Sciatic nerve (tissue), 2 donors: ENCODE measurements at regions not wholly inside any gene's neighbourhood (a gene's known extent, or its start where the extent isn't known, plus 50 kb on each side); places are given as distances from the start of the nearest gene placed in this dataset.

ENCODE experiments used
- ATAC-seq: fragments of 200-7000 bp; cut with Tn5 transposase; one replicate; pipeline ENCODE4 v1.9.1; 2020; ENCODE audit warnings: mild to moderate bottlenecking, moderate library complexity
- DNase-seq: peaks from one replicate; pipeline ENCODE4 v3.0.0-alpha.2; 2020; ENCODE audit warnings: low spot score
- intact Hi-C: fragments of 100-400 bp; cut with DNase I; formaldehyde crosslinking; loops from one replicate; pipeline ENCODE4 v1.14.2; 2022
- donor health status: DM: no; HTN: no; CAD: no.
- donor health status: DM: no; HTN: no; CAD: no.

DNA sequence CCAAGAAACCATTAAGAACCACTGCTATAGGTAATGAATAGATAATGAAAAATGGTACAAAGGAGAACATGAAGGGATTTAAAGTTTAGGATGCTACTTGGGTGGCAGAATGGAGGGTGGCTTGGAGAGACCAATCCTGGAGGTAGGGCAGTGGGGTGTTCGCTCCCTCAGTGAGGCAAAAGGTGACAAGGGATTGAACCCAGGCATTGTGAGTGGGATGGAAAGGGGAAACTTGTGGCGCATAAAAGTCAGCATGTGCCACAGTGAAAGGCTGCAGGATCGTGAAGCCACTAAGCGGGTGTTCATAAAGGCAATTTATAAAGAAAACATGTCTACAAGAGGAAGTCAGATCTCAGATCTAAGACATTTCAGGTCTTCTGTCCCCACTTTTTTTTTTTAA lies 76.7 kb upstream of the SLC38A2 start:
- ATAC-seq, result no peak
- no peak for DNase-seq
- intact Hi-C loops, result no loop called here

DNA sequence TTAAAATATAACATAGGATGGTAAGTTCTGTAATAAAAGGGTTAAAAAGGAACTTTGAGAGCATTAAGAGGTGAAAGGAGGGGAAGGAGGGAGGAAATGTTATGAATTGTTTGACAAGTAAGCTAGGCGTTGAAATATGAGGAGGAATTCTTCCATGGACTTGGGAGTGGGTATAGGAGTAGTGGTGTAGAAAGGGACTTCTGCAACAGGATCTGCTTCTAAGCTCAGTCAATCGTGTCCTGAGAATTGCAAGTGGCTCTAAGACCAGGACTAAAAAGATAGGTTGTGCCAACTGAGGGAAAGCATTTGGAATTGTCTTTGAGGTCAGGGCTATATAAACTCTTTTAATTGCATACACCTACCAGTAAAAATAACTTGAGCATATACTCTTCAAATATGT lies 74.1 kb upstream of the SLC38A2 start:
- ATAC-seq (no peak), DNase-seq (no peak)
- intact Hi-C loops, result no loop called here

DNA sequence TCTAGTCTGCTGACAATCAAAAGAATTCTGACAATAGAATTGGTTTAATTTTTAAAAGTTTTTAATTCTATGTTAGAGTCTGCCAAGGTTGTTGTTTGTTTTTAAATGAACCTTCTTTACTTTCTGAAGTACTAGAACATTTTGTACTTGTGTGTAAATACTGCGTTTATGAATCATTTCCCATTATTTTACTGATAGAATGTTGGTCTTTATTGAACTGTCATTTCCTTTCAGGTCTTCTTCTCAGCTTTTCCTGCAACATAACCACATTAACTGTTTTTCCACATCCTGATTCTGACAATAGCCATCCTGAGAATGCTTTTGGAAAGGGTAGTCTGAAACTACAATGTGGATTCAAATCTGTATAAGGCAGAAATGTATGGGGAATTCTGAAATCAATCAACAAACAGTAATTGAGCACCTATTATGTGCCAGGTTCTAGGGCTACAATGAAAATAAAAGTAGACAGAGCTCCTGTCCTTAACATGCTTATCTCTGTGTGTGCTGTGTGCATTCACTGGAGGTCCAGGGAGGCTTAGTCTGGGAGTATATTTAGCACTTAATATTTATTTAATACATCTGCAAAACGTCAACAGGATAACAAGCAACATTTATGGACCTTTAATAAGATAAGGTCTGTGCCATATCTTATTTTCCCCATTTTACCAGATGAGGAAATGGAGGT lies 73.1 kb upstream of the SLC38A2 start:
- intact Hi-C loops, result no loop called here
- ATAC-seq, result no peak
- DNase-seq, result no peak

DNA sequence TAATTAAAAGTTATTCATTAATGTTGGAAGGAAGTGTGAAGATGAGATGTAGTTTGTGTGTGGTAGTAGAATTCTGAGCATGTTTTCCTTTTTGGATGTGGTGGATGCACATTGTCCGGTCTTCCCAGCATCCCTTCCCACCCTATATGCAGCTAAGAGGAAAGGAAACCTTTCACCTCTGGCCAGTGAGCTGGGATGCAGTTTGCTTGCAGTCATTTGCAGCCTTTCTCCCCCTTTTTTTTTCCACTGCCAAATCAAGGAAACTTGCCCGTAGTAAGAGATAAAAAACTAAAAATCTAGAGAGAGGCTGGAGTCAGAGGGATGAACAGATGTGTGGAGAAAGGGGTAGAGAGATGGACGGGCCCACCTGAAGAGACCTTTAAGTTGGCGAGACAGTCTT lies 72.5 kb upstream of the SLC38A2 start:
- intact Hi-C loops, result no loop called here
- no peak for DNase-seq
- ATAC-seq, result no peak

DNA sequence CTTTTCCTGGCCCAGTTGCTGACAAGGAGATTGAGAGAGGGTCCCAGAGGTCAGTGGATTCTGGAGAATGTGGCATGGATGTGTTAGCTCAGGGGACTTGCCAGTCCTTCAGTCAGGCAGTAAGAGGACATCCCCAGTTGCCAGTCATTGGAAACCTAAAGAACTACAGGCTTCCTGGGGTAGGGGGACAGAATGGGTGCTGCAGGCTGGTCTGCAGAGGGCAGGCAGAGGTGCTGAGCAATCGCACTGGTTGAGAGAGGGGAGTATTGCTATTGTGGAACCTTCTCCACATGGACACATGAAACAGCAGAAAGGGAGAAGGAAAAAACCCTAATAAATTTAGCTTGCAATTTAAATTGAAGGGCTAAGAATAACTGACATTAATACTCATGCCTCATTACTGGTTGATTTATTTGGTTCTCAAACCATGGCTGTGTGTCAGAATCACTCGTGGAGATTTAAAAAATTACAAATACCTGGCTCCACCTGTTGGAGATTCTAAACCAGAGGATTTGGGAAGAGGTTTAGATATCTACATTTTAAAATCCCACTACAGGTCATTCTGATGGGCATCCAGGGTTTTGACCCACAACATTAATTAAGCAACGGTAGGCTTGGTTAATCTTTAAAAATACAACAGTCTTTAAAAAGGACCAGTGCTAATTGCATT lies 71.2 kb upstream of the SLC38A2 start:
- ATAC-seq (no peak), DNase-seq (no peak)
- intact Hi-C loops, result no loop called here

DNA sequence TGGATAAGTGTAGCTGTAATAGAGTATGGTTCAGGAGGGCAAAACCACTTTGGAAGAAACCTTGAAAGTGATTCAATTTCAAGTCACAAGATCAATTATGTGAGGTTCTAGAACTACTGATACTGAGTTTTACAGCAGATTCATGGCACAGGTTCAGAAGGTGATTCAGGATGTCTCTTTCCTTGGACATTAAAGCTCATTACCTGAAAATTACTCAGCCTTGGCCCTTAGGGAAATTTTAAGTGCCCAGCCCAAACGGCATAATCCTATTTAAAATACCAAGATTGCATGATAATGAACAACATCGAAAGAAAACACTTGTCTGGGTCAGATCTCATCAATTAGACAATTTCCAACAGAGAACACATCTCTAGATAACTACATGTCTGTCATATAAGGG lies 70.2 kb upstream of the SLC38A2 start:
- DNase-seq (no peak), ATAC-seq (no peak)
- intact Hi-C loops, result no loop called here

DNA sequence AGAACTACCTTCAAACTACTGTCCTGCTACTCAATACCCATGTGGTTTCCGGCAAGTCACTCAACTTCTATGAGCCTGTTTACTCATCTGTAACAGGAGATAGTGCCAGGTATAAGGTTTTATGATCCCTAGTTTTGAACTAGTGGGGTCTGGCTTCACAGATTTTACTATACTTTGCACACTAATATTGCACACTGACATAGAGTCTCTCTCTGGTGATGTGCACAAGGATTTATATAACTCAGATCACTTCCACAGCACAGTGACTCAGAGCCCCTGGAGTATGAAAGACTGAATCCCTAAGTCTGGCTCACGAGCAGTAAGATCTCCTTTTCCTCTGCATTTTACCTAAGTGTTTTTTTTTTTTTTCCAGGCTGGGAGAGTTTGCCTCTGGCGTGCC lies 69.7 kb upstream of the SLC38A2 start:
- intact Hi-C loops, result no loop called here
- ATAC-seq (no peak), DNase-seq (no peak)

DNA sequence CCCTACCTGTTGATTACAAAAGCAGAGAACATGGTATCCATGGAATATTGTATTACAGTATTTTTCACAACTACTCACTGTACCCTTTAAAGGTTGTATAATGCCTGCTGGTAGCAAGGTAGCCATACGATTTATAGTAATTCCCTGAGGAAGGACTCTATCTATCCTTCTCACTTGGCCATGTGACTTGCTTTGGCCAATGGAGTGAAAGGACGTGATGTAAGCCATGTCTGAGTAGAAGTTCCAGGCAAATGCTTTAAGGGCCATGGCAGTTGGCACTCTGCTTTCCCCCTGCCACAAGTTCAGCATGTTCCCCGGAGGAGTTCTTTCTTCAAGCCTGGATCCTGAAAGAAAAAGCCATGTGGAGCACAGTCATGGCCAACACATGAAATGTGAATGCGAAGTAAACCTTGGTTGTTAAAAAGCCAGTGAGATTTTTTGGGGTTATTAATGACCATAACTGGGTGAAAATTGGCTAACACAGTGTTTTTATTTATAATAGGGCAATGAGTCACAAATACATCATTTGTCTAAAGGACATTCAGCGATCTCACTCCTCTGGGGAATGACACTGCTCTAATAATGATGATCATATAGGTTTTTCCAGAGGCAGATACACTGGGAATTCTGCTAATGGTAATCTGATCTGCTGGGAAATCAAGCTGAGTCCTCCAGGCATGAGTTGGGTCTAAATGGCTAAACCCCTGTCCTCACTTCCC lies 67.4 kb upstream of the SLC38A2 start:
- DNase-seq (no peak), ATAC-seq (no peak)
- intact Hi-C loops, result no loop called here

DNA sequence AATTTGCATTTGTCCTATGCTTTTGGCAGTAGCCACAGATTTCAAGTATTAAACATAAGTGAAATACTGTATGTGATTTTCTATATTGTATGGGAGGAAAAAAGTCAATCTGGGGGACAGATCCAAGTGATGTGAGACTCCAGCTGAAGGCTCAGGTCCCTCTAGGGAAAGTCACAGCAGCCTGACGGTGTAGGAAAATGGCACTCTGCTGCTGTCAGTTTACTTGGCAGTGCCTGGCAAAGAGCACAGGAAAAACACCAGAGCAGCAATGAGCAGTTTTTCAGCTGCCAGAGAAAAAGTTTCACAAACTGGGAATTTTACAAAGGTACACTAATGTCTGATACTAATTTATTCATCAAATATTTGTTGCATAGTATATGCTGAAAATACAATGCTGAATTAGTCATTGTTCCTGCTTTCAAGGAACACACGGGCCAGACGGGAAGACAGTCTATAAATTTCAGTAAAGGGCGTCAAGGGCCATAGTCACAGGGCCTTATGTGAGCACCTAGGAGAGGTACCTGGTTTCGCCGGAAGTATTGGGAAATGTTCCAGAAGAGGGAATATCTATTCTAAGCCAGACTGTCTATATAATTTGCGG lies 66.2 kb upstream of the SLC38A2 start:
- intact Hi-C loops, result no loop called here
- no peak for DNase-seq
- ATAC-seq, result no peak

DNA sequence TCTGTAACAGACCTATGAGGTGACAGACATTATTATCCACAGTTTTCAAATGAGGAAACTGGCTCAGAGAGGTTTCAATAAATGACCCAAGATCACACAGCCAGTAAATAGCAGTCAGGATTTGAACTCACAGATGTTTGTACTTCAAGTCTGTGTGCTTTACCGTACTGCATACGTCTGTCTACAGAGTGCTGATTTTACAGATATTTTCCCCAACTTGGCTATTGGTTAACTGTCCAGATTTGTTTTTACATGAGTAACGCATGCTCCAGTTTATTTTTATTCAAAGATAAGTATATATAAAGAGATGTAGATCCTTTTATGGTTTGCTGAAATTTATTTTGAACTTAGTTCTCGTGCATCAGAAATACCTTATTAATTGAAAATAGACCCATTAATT lies 65.7 kb upstream of the SLC38A2 start:
- ATAC-seq (no peak), DNase-seq (no peak)
- intact Hi-C loops, result no loop called here

DNA sequence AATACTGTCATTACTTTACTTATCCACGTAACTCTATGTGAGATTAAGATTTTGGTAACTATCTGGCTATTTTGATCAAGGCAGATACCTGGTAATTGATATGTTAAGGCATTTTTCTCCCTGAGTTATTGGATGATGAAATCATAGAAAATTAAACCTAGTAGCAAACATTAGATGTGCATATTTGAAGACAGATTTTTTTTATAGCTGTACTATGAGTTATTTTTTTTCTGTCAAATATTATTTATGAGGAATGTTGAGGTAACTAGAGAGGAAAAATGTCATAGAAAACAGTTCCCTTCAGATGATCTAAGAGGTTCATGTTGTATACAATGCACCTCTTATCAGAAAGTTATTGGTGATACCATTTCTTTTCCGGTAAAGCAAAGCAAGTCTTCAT lies 64.9 kb upstream of the SLC38A2 start:
- intact Hi-C loops, result no loop called here
- DNase-seq, result no peak
- no peak for ATAC-seq

DNA sequence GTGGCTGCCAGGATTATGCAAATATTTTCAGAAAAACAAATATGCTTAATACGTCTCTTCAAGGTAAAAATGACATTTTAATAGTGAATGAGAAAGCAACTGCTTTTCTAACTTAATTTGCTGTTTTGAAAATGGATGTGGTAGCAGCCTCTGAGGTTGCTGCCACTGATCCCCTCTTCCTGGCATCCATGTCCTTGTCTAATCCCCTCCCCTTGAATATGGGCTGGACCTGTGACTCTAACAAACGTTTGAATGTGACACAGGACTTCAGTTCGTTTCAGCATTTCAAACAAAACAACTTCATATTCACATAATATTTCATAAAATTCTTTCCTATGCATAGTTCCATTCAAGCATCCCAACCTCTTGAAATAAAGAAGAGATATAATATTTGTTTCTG lies 64.2 kb upstream of the SLC38A2 start:
- DNase-seq (no peak), ATAC-seq (no peak)
- intact Hi-C loops, result no loop called here

DNA sequence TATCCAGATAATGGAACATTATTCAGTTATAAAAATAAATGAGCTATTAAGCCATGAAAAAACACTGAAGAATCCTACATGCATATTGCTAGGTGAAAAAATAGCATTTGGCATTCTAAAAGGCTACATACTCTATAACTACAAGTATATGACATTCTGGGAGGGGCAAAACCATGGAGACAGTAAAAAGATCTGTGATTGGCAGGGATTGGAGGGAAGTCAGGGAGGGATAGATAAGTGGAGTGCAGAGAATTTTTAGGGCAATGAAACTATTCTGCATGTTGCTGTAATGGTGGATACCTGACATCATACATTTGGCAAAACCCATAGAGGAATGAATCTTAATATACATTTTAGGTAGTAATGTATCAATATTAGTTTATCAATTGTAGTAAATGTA lies 63.1 kb upstream of the SLC38A2 start:
- ATAC-seq, result no peak
- no peak for DNase-seq
- intact Hi-C loops, result no loop called here

DNA sequence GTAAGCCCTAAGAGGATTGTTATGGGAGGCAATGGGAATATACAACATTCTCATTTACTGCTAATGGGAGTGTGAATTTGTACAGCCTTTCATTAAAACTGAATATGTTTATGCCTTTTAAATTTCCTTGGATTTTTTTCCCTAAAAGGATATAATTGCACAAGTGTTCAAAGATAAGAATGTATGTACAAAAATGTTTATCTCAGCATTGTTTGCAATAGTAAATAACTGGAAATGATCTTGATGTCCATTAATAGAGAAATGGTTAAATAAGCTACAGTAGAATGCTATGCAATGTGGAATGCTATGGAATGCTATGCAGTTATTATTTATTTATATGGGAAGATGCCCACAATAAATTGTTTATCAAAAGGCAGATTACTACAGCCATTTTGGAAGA lies 62.5 kb upstream of the SLC38A2 start:
- DNase-seq, result no peak
- intact Hi-C loops, result no loop called here
- no peak for ATAC-seq

DNA sequence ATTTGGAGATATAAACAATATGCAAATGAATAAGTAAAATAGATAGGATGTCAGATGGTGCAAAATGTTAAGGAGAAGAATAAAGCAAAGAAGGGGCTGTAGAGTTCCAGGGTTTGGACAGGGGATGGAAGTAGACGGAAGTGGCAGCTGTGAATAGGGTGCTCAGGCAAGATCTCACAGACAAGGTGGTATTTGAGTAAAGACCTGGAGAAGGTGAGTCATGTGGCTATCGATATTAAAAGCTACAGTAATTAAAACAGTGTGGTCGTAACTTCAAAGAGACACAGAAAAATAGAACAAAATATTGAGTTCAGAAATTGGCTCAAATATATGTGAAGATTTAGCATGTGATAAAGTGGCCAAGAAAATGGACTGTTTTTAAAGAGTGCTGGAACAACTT lies 61.3 kb upstream of the SLC38A2 start:
- ATAC-seq, result no peak
- intact Hi-C loops, result no loop called here
- DNase-seq, result no peak

DNA sequence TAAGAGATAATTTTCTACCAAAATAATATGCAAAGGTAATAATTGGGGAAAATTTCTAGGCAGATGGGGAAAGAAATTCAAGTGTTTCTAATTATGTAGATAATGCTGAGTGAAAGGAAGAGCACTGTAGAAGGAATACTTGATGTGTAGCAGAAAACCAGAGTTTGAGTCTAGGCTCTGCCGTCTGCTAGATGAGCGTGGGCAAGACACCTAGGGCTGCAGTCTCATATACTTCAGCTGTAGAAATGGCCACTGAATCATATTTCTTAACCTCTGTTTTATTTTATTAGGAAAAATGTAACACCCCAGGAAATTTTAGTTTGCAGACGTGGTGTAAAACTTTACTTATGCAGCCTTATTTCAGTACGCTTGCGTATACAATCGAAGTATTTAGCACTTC lies 59.8 kb upstream of the SLC38A2 start:
- ATAC-seq (no peak), DNase-seq (no peak)
- intact Hi-C loops, result no loop called here

DNA sequence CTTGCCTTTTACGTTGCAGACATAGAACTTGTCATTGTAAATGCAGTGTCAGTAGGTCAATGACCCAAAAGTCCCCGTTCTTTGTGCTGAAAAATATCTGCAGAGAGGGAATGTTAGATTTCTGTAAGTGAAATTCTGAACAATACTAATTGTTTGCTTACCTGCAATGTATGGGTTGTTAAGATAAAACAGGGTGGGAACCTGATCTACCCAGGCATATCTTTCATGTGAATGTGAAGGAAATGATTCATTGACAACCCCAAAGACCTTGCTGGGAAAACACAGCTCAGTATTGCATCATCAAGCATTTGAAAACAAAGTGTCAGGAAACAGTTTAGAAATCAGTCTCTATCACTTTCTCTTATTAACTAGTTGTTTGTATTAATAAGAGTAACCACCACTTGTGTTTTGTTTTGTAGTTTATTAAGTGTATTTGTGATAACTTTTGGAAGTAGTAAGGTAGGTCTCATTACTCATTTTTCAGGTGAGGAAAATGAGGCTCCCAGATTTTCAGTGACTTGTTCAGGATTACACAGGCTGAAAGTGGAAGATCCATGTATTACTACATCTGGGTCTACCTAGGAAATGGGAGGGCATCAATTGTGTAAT lies 57.9 kb upstream of the SLC38A2 start:
- ATAC-seq (peak; percentile 74), DNase-seq (no peak)
- intact Hi-C loops, result no loop called here
